AG09309 (cell line): ENCODE measurements at regions not wholly inside any gene's neighbourhood (a gene's known extent, or its start where the extent isn't known, plus 50 kb on each side); places are given as distances from the start of the nearest gene placed in this dataset.

Experiments
- DNase-seq: peaks from one replicate; pipeline ENCODE4 v3.0.0-alpha.2; 2010; ENCODE audit warnings: low read depth
- H3K4me3 ChIP-seq: 2 replicates; pipeline ENCODE4 v1.5.1; 2011; ENCODE audit warnings: mild to moderate bottlenecking, low read depth, low read length, moderate library complexity; ENCODE audit not compliant: control insufficient read depth
- TF ChIP-seq, protein P1 (sequence below): IDR thresholded peaks from 2 replicates; pipeline ENCODE4 v1.5.1; 2011; ENCODE audit warnings: mild to moderate bottlenecking, low read depth, low read length, inconsistent platforms; ENCODE audit not compliant: insufficient read depth, control insufficient read depth; ENCODE audit errors: missing control alignments

DNA sequence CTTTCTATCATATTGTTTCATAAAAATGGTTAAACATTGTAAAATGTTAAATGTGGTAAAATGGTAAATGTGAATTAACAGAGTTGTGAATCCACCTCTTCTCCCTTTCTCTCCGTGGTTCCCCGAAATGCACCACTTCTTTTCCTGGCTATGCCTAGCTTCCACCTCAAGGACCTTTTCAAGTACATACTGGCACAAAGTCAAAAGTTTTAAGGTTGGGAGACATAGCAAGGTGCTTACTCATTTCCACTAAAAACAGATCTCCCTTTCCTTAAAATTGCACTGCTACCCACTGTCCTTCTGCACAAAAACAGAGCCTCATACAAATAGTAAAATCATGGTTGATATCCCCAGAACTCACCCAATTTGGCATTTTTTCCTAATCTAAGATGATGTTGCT, 558.2 kb downstream of the SLITRK6 start:
- no peak overlapping the region for H3K4me3 ChIP-seq
- TF ChIP-seq, protein P1, sequence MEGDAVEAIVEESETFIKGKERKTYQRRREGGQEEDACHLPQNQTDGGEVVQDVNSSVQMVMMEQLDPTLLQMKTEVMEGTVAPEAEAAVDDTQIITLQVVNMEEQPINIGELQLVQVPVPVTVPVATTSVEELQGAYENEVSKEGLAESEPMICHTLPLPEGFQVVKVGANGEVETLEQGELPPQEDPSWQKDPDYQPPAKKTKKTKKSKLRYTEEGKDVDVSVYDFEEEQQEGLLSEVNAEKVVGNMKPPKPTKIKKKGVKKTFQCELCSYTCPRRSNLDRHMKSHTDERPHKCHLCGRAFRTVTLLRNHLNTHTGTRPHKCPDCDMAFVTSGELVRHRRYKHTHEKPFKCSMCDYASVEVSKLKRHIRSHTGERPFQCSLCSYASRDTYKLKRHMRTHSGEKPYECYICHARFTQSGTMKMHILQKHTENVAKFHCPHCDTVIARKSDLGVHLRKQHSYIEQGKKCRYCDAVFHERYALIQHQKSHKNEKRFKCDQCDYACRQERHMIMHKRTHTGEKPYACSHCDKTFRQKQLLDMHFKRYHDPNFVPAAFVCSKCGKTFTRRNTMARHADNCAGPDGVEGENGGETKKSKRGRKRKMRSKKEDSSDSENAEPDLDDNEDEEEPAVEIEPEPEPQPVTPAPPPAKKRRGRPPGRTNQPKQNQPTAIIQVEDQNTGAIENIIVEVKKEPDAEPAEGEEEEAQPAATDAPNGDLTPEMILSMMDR = no peak
- DNase-seq = no peak

DNA sequence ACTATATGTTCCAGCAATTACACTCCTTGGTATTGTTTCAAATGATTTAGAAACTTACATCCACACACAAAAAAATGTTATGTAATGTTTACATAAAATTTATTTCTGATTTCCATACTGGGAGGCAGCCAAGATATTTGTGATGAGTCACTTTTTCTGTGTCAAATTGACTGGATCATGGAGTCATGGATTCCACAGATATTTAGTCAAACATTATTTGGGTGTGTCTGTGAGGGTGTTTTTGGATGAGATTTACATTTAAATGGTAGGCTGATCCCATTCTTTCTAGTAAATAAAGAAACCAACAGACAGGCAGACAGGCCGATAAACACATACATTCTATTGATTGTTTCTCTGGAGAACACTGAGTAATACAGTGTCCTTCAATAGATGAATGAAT, 562.8 kb downstream of the SLITRK6 start:
- no peak overlapping the region for H3K4me3 ChIP-seq
- TF ChIP-seq, protein P1 = no peak
- DNase-seq = no peak

DNA sequence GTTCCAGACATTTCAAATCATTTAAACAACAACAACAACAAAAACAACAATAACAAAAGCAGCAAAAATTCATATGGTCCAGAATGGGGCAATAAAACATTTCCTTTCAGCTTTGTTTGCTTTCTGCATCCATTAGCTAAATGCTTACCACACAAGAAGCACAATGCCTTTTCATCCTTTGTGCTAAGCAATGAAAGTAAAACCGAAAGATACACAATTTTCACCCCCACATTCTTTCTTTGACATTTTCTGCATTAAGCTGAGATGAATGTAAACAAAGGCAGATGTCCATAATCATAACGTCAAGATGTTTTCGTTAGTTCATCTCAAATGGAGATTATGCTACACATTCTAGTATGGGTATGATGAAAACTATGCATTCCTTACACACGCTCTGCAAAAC, 568.5 kb downstream of the SLITRK6 start:
- no peak for DNase-seq
- no peak overlapping the region for H3K4me3 ChIP-seq
- TF ChIP-seq, protein P1 = no peak

DNA sequence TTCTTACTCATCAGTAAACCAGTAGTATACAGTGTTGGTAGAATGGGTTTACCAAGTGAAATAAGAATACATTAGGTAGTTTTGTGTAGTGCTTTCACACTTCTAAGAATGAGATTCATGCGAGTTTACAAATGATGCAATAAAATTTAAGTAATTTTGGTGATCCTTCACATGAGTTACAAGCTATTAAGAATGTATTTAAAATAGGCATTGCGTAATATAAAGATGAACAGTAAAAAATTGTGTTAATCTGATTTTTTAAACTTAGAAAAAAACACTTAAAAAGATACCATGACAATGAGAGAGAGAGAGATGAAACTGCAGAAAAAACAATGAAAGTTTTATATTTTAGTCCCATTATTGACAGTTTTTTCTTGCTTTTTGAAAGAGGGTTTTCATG, 570.5 kb downstream of the SLITRK6 start:
- TF ChIP-seq, protein P1 = no peak
- no peak for DNase-seq
- H3K4me3 ChIP-seq = no peak overlapping the region

DNA sequence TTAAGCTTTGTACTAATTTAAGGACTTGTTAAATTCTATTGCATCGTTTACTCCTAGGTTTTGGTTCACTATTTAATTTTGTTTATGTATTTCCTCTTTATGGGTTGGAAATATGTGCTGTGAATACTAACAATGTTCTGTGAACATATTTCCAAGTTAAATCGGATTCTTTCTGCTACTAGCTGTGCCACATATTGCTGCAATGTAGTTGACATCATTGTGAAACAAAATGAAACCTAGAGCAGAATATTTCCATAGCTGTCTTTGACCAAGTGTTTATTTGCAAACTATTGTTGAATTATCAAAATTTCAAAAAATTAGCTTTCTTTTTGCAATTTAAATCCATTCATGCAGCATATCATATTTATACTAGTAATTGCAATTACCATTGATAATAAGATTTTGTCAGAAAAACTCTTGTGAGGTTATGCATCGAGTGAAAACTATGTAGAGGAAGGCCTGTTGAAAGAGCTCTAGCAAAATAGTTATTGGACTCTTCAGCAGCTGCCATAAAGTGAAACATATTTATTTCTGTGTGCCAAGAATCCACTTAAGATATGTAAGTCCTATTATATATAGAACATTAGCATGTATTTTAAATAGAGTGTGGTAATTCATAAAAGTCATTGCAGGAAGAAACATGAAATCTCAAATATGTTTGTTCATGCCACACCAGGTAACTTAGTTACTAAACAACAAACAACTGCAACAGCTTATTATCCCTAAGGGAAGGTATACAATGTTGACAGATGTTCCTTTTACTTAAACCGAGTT, 575.1 kb downstream of the SLITRK6 start:
- DNase-seq = no peak
- H3K4me3 ChIP-seq = no peak overlapping the region
- TF ChIP-seq, protein P1 = no peak

DNA sequence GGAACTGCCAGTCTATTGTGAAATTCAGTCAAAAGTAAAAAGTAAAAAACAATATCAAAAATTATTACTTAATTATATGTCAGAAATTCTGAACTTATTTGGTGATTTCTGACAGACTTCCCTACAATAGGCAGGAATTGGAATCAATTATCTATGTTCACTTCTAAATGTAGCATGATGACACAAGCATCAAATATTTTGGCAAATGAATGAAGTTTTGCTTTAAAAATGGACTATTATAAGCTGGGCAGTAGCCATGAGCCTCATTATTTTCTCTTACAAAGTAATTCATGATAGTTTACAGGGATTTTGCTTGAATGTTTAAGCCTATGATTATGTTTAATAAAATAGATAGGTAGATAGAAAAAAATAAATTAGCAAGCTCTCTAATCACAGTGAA, 582.6 kb downstream of the SLITRK6 start:
- TF ChIP-seq, protein P1 = no peak
- no peak overlapping the region for H3K4me3 ChIP-seq
- DNase-seq = no peak

DNA sequence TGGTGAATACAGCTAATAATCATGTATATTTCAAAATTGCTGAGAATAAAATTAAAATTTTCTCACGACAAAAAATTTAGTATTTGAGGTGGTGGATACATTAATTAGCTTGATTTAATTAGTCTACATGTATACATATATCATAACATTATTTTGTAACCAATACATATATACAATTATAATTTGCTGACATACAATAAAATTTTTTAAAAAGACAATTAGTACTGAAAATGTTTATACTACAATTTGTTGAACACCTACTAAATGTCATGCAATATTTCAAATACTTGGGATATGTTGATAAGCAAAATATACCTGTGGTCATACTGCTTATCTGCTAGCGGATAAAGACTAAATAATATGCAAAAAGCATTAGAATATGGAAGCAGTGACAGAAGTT, 586.5 kb downstream of the SLITRK6 start:
- DNase-seq = no peak
- TF ChIP-seq, protein P1 = no peak

More for the DNA sequence above, 586.5 kb downstream of the SLITRK6 start:
- no peak overlapping the region for H3K4me3 ChIP-seq
